NCI-H460 (cell line): ENCODE measurements at regions not wholly inside any gene's neighbourhood (a gene's known extent, or its start where the extent isn't known, plus 50 kb on each side); places are given as distances from the start of the nearest gene placed in this dataset.

Experiments used
- DNase-seq: peaks from one replicate; pipeline ENCODE4 v3.0.0-alpha.2; 2016; ENCODE audit warnings: low read depth; ENCODE audit errors: extremely low read depth

- no peak for DNase-seq
Measured at GRCh38 chr12:17695495-17695894, 394.5 kb downstream of the RERGL start.

GRCh38 chr12:17691369-17691768, 398.6 kb downstream of the RERGL start:
- DNase-seq = no peak

- no peak for DNase-seq
Measured at GRCh38 chr12:17680220-17680619, 409.8 kb downstream of the RERGL start.

GRCh38 chr12:17666641-17667324, 423.2 kb downstream of the RERGL start:
- DNase-seq = no peak

GRCh38 chr12:17665839-17666238, 424.2 kb downstream of the RERGL start:
- no peak for DNase-seq

- no peak for DNase-seq
Measured at GRCh38 chr12:17661250-17661649, 428.7 kb downstream of the RERGL start.

- no peak for DNase-seq
Measured at GRCh38 chr12:17652436-17652835, 437.6 kb downstream of the RERGL start.

GRCh38 chr12:17642340-17642650, 447.7 kb downstream of the RERGL start:
- DNase-seq = no peak

- DNase-seq = no peak
Measured at GRCh38 chr12:17640615-17641014, 449.4 kb downstream of the RERGL start.

GRCh38 chr12:17618831-17619230, 471.2 kb downstream of the RERGL start:
- no peak for DNase-seq

- no peak for DNase-seq
Measured at GRCh38 chr12:17609701-17610100, 480.3 kb downstream of the RERGL start.

GRCh38 chr12:17609153-17609552, 480.8 kb downstream of the RERGL start:
- DNase-seq = no peak

- DNase-seq = no peak
Measured at GRCh38 chr12:17595111-17595510, 494.9 kb downstream of the RERGL start.

GRCh38 chr12:17593715-17594406, 496.1 kb downstream of the RERGL start:
- no peak for DNase-seq

- no peak for DNase-seq
Measured at GRCh38 chr12:17592472-17592871, 497.5 kb downstream of the RERGL start.

GRCh38 chr12:17591005-17591681, 498.9 kb downstream of the RERGL start:
- DNase-seq = no peak

GRCh38 chr12:17588968-17589367, 501.0 kb downstream of the RERGL start:
- DNase-seq = peak; percentile 55

- no peak for DNase-seq
Measured at GRCh38 chr12:17579205-17580026, 510.6 kb downstream of the RERGL start.

- DNase-seq = no peak
Measured at GRCh38 chr12:17577405-17577804, 512.6 kb downstream of the RERGL start.

GRCh38 chr12:17572250-17572649, 517.7 kb downstream of the RERGL start:
- DNase-seq = no peak

- DNase-seq = no peak
Measured at GRCh38 chr12:17571047-17571446, 518.9 kb downstream of the RERGL start.
